SU-DHL-6 (cell line): ENCODE measurements at regions not wholly inside any gene's neighbourhood (a gene's known extent, or its start where the extent isn't known, plus 50 kb on each side); places are given as distances from the start of the nearest gene placed in this dataset.

Source experiments
- H2AFZ ChIP-seq: fragments of 200-600 bp; sonication (generic); 2 replicates; pipeline ENCODE4 v1.6.1; 2014; ENCODE audit warnings: low read depth, mild to moderate bottlenecking, moderate library complexity, mixed read lengths, antibody characterized with exemption, low read length; ENCODE audit not compliant: severe bottlenecking
- H3F3A ChIP-seq: fragments of 200-600 bp; shearing (Covaris generic); 2 replicates; pipeline ENCODE4 v1.6.0; 2016; ENCODE audit warnings: antibody characterized with exemption, mild to moderate bottlenecking; ENCODE audit not compliant: insufficient read depth
- H3K27ac ChIP-seq: fragments of 200-600 bp; sonication (generic); 2 replicates; pipeline ENCODE4 v1.5.1; 2016; ENCODE audit warnings: low read depth, mild to moderate bottlenecking, low read length, moderate library complexity, mixed read lengths
- H3K27me3 ChIP-seq: fragments of 200-600 bp; sonication (generic), shearing (Covaris generic); 2 replicates; pipeline ENCODE4 v1.6.0; 2014; ENCODE audit warnings: mild to moderate bottlenecking, low read length
- H3K36me3 ChIP-seq: fragments of 200-600 bp; sonication (generic); 2 replicates; pipeline ENCODE4 v1.6.1; 2014; ENCODE audit warnings: mild to moderate bottlenecking, low read length, mixed read lengths
- H3K4me2 ChIP-seq: fragments of 300-600, 200-600 bp; shearing (Covaris generic), sonication (generic); 2 replicates; pipeline ENCODE4 v1.6.0; 2014; ENCODE audit warnings: low read length, low read depth, mild to moderate bottlenecking; ENCODE audit not compliant: poor library complexity, severe bottlenecking
- H3K4me3 ChIP-seq: fragments of 200-600 bp; sonication (generic); 2 replicates; pipeline ENCODE4 v1.5.1; 2014; ENCODE audit warnings: antibody characterized with exemption, low read length, mild to moderate bottlenecking, mixed read lengths; ENCODE audit not compliant: insufficient read depth, poor library complexity, severe bottlenecking
- H3K79me2 ChIP-seq: fragments of 200-600 bp; sonication (generic); 2 replicates; pipeline ENCODE4 v1.6.1; 2014; ENCODE audit warnings: mild to moderate bottlenecking, low read length, moderate library complexity; ENCODE audit not compliant: insufficient read depth
- H3K9ac ChIP-seq: fragments of 200-600 bp; sonication (generic); 2 replicates; pipeline ENCODE4 v1.7.0; 2014; ENCODE audit warnings: mild to moderate bottlenecking, low read length
- H3K9me2 ChIP-seq: fragments of 200-600 bp; sonication (generic); replicated peaks from 2 replicates; pipeline ENCODE4 v1.6.1; 2014; ENCODE audit warnings: low read length; ENCODE audit not compliant: insufficient read depth
- H3K9me3 ChIP-seq: fragments of 200-600 bp; sonication (generic); 2 replicates; pipeline ENCODE4 v1.6.1; 2014; ENCODE audit warnings: low read length, mixed read lengths; ENCODE audit not compliant: insufficient read depth
- H4K20me1 ChIP-seq: fragments of 200-600 bp; sonication (generic); 2 replicates; pipeline ENCODE4 v1.6.1; 2014; ENCODE audit warnings: low read depth, mild to moderate bottlenecking, antibody characterized with exemption, low read length, moderate library complexity, mixed read lengths
- CTCF ChIP-seq: fragments of 200-600 bp; sonication (generic); IDR thresholded peaks from one replicate; pipeline ENCODE4 v1.5.1; 2017; ENCODE audit warnings: antibody characterized with exemption, mild to moderate bottlenecking, low read length, moderate library complexity; ENCODE audit not compliant: insufficient read depth, poor library complexity, severe bottlenecking
- EZH2phosphoT487 ChIP-seq: fragments of 200-600 bp; sonication (generic), shearing (Covaris generic); conservative IDR thresholded peaks from 2 replicates; pipeline ENCODE4 v1.6.1; 2018; ENCODE audit warnings: mild to moderate bottlenecking, antibody characterized with exemption, low read length, moderate library complexity, mixed read lengths

- Histone ChIP-seq H2AFZ (no peak overlapping the region), H3K36me3 (no peaks in the 10 kb centered on the region), H3K4me3 (no peak overlapping the region), H3K9ac (no peak overlapping the region), H3F3A (no peaks in the 10 kb centered on the region), H3K27me3 (no peaks in the 10 kb centered on the region), H3K4me2 (no peak overlapping the region), H4K20me1 (no peaks in the 10 kb centered on the region), H3K27ac (no peak overlapping the region), H3K9me3 (no peaks in the 10 kb centered on the region), H3K79me2 (no peaks in the 10 kb centered on the region), H3K9me2 (no peaks in the 10 kb centered on the region)
- TF ChIP-seq EZH2phosphoT487 (no peak), CTCF (no peak)
These were observed 496.7 kb upstream of the CDH9 start for GRCh38 chr5:27535031-27535557.

GRCh38 chr5:27532305-27532704, 493.9 kb upstream of the CDH9 start:
- Histone ChIP-seq H4K20me1 (no peaks in the 10 kb centered on the region), H3K27me3 (no peaks in the 10 kb centered on the region), H3K4me2 (no peak overlapping the region), H3K4me3 (no peak overlapping the region), H3K36me3 (no peaks in the 10 kb centered on the region), H3K9me2 (no peaks in the 10 kb centered on the region), H3K9me3 (no peaks in the 10 kb centered on the region), H2AFZ (no peak overlapping the region), H3F3A (no peaks in the 10 kb centered on the region), H3K27ac (no peak overlapping the region), H3K9ac (no peak overlapping the region), H3K79me2 (no peaks in the 10 kb centered on the region)
- no peak for TF ChIP-seq EZH2phosphoT487
- no peak for TF ChIP-seq CTCF

- no peaks in the 10 kb centered on the region for H4K20me1 ChIP-seq
- no peaks in the 10 kb centered on the region for H3K9me3 ChIP-seq
- no peaks in the 10 kb centered on the region for H3K27me3 ChIP-seq
- no peak overlapping the region for H3K9ac ChIP-seq
- H3F3A ChIP-seq = no peaks in the 10 kb centered on the region
- no peaks in the 10 kb centered on the region for H3K9me2 ChIP-seq
- no peak overlapping the region for H2AFZ ChIP-seq
- no peaks in the 10 kb centered on the region for H3K79me2 ChIP-seq
- H3K4me2 ChIP-seq = no peak overlapping the region
- H3K4me3 ChIP-seq = no peak overlapping the region
- TF ChIP-seq CTCF (no peak), EZH2phosphoT487 (no peak)
- no peaks in the 10 kb centered on the region for H3K36me3 ChIP-seq
- no peak overlapping the region for H3K27ac ChIP-seq
These were observed 486.1 kb upstream of the CDH9 start for GRCh38 chr5:27524515-27524914.

- no peak overlapping the region for H3K27ac ChIP-seq
- H3K4me3 ChIP-seq = no peak overlapping the region
- H3K9me3 ChIP-seq = no peaks in the 10 kb centered on the region
- H3K27me3 ChIP-seq = no peaks in the 10 kb centered on the region
- no peak overlapping the region for H3K4me2 ChIP-seq
- H2AFZ ChIP-seq = no peak overlapping the region
- H3K36me3 ChIP-seq = no peaks in the 10 kb centered on the region
- no peak for TF ChIP-seq EZH2phosphoT487
- no peak for TF ChIP-seq CTCF
- no peaks in the 10 kb centered on the region for H4K20me1 ChIP-seq
- no peaks in the 10 kb centered on the region for H3F3A ChIP-seq
- H3K9me2 ChIP-seq = no peaks in the 10 kb centered on the region
- H3K9ac ChIP-seq = no peak overlapping the region
- no peaks in the 10 kb centered on the region for H3K79me2 ChIP-seq
These were observed 485.2 kb upstream of the CDH9 start for GRCh38 chr5:27523629-27524028.
